HCT116 (cell line): ENCODE measurements at regions not wholly inside any gene's neighbourhood (a gene's known extent, or its start where the extent isn't known, plus 50 kb on each side); places are given as distances from the start of the nearest gene placed in this dataset.

Source experiments
- ATF3 ChIP-seq: IDR thresholded peaks from 2 replicates; pipeline ENCODE4 v1.6.1; 2012
- CTCF ChIP-seq, 3 experiments: fragments of 200-600 bp in 1 of 3; sonication (generic) in 1 of 3; IDR thresholded peaks in 2 of 3; conservative IDR thresholded peaks in 1 of 3; 2 replicates each; pipeline ENCODE4 v1.5.1; 2012 to 2017; ENCODE audit warnings: low read depth in 2 of 3, low read length in 2 of 3, antibody characterized with exemption in 1 of 3, borderline replicate concordance in 1 of 3, control low read depth in 1 of 3, mild to moderate bottlenecking in 1 of 3, mixed read lengths in 1 of 3, mixed run types in 1 of 3, moderate library complexity in 1 of 3; ENCODE audit not compliant: insufficient read depth in 1 of 3
- EGR1 ChIP-seq: IDR thresholded peaks from 2 replicates; pipeline ENCODE4 v1.6.1; 2012; ENCODE audit warnings: low read depth
- ELF1 ChIP-seq: IDR thresholded peaks from 2 replicates; pipeline ENCODE4 v1.6.1; 2012; ENCODE audit warnings: low read depth, borderline replicate concordance
- EZH2phosphoT487 ChIP-seq: fragments of 200-600 bp; IDR thresholded peaks from 2 replicates; pipeline ENCODE4 v1.6.1; 2018; ENCODE audit warnings: antibody characterized with exemption, borderline replicate concordance
- MAX ChIP-seq: IDR thresholded peaks from 2 replicates; pipeline ENCODE4 v1.6.1; 2012
- POLR2A ChIP-seq: IDR thresholded peaks from 2 replicates; pipeline ENCODE4 v1.7.0; 2011; ENCODE audit warnings: borderline replicate concordance; ENCODE audit not compliant: insufficient read depth, insufficient read length; ENCODE audit errors: extremely low read depth
- POLR2AphosphoS5 ChIP-seq: IDR thresholded peaks from 2 replicates; pipeline ENCODE4 v1.6.1; 2011; ENCODE audit warnings: mild to moderate bottlenecking, low read depth, low read length, moderate library complexity
- RAD21 ChIP-seq: IDR thresholded peaks from 2 replicates; pipeline ENCODE4 v1.6.1; 2012; ENCODE audit warnings: low read depth, mild to moderate bottlenecking
- REST ChIP-seq: IDR thresholded peaks from 2 replicates; pipeline ENCODE4 v1.6.1; 2012; ENCODE audit warnings: low read depth
- SP1 ChIP-seq: IDR thresholded peaks from 2 replicates; pipeline ENCODE4 v1.6.1; 2012; ENCODE audit warnings: low read depth
- ZFX ChIP-seq: fragments of 450-650 bp; IDR thresholded peaks from 2 replicates; pipeline ENCODE4 v1.6.1; 2017
- ZNF274 ChIP-seq: fragments of 200-500 bp; sonication (Bioruptor generic); IDR thresholded peaks from 2 replicates; pipeline ENCODE4 v1.6.1; 2014; ENCODE audit warnings: mild to moderate bottlenecking, low read depth, low read length, inconsistent platforms

GRCh38 chr4:63049278-63049677 lies 1360.0 kb downstream of the TECRL start:
- TF ChIP-seq EZH2phosphoT487, result no peak
- TF ChIP-seq SP1, result no peak
- no peak for TF ChIP-seq POLR2AphosphoS5
- TF ChIP-seq ZFX, result no peak
- TF ChIP-seq CTCF (IDR thresholded peaks at IDR 0.05 in 2 of 3, conservative IDR thresholded peaks at IDR 0.05 in 1 of 3; ENCODE audit: borderline replicate concordance in 1 of 3, insufficient read depth in 1 of 3, low read depth in 2 of 3, low read length in 2 of 3), result no peak
- TF ChIP-seq POLR2A, result no peak
- no peak for TF ChIP-seq ELF1
- no peak for TF ChIP-seq ATF3
- no peak for TF ChIP-seq REST
- no peak for TF ChIP-seq MAX
- TF ChIP-seq RAD21, result no peak
- TF ChIP-seq EGR1, result no peak
- no peak for TF ChIP-seq ZNF274
